SU-DHL-6 (cell line): ENCODE measurements at regions not wholly inside any gene's neighbourhood (a gene's known extent, or its start where the extent isn't known, plus 50 kb on each side); places are given as distances from the start of the nearest gene placed in this dataset.

Experiments used
- EZH2phosphoT487 ChIP-seq: fragments of 200-600 bp; sonication (generic), shearing (Covaris generic); conservative IDR thresholded peaks from 2 replicates; pipeline ENCODE4 v1.6.1; 2018; ENCODE audit warnings: mild to moderate bottlenecking, antibody characterized with exemption, low read length, moderate library complexity, mixed read lengths
- TF ChIP-seq, protein P1 (sequence below): fragments of 200-600 bp; sonication (generic); IDR thresholded peaks from one replicate; pipeline ENCODE4 v1.5.1; 2017; ENCODE audit warnings: antibody characterized with exemption, mild to moderate bottlenecking, low read length, moderate library complexity; ENCODE audit not compliant: insufficient read depth, poor library complexity, severe bottlenecking

DNA sequence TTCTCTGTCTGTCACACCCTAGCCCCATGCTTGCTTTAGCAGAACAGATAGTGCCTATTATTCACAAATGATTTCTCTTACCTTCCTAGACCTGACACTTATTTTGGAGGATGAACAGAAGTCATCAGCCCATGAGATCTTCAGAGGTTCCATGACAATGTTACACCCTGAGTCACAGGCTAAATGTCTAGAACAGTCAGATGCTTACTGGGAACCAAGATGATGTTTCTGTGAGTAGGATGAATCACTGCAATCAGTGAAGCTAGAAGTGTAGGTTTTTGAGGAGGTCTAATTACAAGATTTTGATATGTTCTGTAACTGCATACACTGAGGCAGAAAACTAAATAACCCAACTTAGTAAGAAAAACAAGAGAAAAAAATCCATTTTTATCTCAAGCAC lies 123.0 kb upstream of the THUMPD2 start:
- TF ChIP-seq, protein P1, sequence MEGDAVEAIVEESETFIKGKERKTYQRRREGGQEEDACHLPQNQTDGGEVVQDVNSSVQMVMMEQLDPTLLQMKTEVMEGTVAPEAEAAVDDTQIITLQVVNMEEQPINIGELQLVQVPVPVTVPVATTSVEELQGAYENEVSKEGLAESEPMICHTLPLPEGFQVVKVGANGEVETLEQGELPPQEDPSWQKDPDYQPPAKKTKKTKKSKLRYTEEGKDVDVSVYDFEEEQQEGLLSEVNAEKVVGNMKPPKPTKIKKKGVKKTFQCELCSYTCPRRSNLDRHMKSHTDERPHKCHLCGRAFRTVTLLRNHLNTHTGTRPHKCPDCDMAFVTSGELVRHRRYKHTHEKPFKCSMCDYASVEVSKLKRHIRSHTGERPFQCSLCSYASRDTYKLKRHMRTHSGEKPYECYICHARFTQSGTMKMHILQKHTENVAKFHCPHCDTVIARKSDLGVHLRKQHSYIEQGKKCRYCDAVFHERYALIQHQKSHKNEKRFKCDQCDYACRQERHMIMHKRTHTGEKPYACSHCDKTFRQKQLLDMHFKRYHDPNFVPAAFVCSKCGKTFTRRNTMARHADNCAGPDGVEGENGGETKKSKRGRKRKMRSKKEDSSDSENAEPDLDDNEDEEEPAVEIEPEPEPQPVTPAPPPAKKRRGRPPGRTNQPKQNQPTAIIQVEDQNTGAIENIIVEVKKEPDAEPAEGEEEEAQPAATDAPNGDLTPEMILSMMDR, result no peak
- TF ChIP-seq EZH2phosphoT487, result no peak
